Lung (tissue), 11 donors: ENCODE measurements at regions not wholly inside any gene's neighbourhood (a gene's known extent, or its start where the extent isn't known, plus 50 kb on each side); places are given as distances from the start of the nearest gene placed in this dataset.

Experiments used
- ATAC-seq: fragments of 200-7000 bp; cut with Tn5 transposase; one replicate; pipeline ENCODE4 v1.9.1; 2020; ENCODE audit warnings: moderate number of reproducible peaks; ENCODE audit not compliant: insufficient read depth, low FRiP score
- DNase-seq, 3 donors: peaks; one replicate each; pipeline ENCODE4 v3.0.0-alpha.2; 2013 to 2017
- H3K27ac ChIP-seq, 2 donors: one replicate each; pipeline ENCODE4 v1.5.1; 2013; ENCODE audit warnings: mild to moderate bottlenecking in 2 of 2, moderate library complexity in 2 of 2, control low read depth in 1 of 2, inconsistent platforms in 1 of 2, low read depth in 1 of 2, low read length in 1 of 2
- H3K27me3 ChIP-seq, 3 donors: one replicate each; pipeline ENCODE4 v1.5.1; 2013; ENCODE audit warnings: low read length in 2 of 3; ENCODE audit not compliant: control insufficient read depth in 3 of 3, insufficient read depth in 3 of 3
- H3K36me3 ChIP-seq, 4 donors: one replicate each; pipeline ENCODE4 v1.5.1; 2013; ENCODE audit warnings: low read length in 4 of 4, mild to moderate bottlenecking in 1 of 4, moderate library complexity in 1 of 4; ENCODE audit not compliant: control insufficient read depth in 4 of 4, insufficient read depth in 4 of 4
- H3K4me1 ChIP-seq, 5 donors: one replicate each; pipeline ENCODE4 v1.5.1; 2013; ENCODE audit warnings: low read length in 5 of 5, mild to moderate bottlenecking in 2 of 5, moderate library complexity in 1 of 5; ENCODE audit not compliant: control insufficient read depth in 5 of 5, insufficient read depth in 5 of 5
- H3K4me3 ChIP-seq: one replicate; pipeline ENCODE4 v1.5.1; 2013; ENCODE audit warnings: mild to moderate bottlenecking, control low read depth, moderate library complexity
- H3K9ac ChIP-seq, 2 donors: one replicate each; pipeline ENCODE4 v1.5.1; 2013; ENCODE audit warnings: low read length in 2 of 2, control low read depth in 1 of 2; ENCODE audit not compliant: insufficient read depth in 1 of 2
- H3K9me3 ChIP-seq, 4 donors: one replicate each; pipeline ENCODE4 v1.5.1; 2013; ENCODE audit warnings: low read length in 3 of 4, mild to moderate bottlenecking in 1 of 4, moderate library complexity in 1 of 4; ENCODE audit not compliant: control insufficient read depth in 4 of 4, insufficient read depth in 3 of 4
- CTCF ChIP-seq: IDR thresholded peaks from 2 replicates; pipeline ENCODE4 v1.5.1; 2012; ENCODE audit warnings: mild to moderate bottlenecking; ENCODE audit errors: control extremely low read depth, extremely low read depth
- WGBS, 2 donors: extraction: QIAGEN DNeasy Blood & Tissue Kit; methylation state at CpG; one replicate each; pipeline ENCODE4 v1.1.7; 2013; 5-methylcytosine and 5-hydroxymethylcytosine counted together
- donor health status: control.
- donor health status: control.
- donor health status: Bipolar disorder and iron deficiency.
- donor health status: healthy.
- donor health status: DM: yes; HTN: yes; CAD: no.

- H3K9me3 ChIP-seq = no peaks in the 10 kb centered on the region
- H3K9ac ChIP-seq = no peak overlapping the region
- no peaks in the 10 kb centered on the region for H3K27me3 ChIP-seq
- DNase-seq = no peak
- H3K36me3 ChIP-seq = no peaks in the 10 kb centered on the region
- 41 to 53% methylated on average over 1 of the region's 1 CpG for WGBS, 2 donors
- no peak overlapping the region for H3K4me3 ChIP-seq
- H3K4me1 ChIP-seq = peaks cover 0 to 14% (median 0%) of the 10 kb centered on the region in 5 donors
- ATAC-seq = no peak
- TF ChIP-seq CTCF = no peak
- H3K27ac ChIP-seq = no peak overlapping the region
Measured at GRCh38 chr4:111494971-111495370, 650.3 kb upstream of the FAM241A start.

- Histone ChIP-seq H3K4me1 (peaks cover 0 to 14% (median 0%) of the 10 kb centered on the region in 5 donors), H3K4me3 (no peak overlapping the region), H3K9ac (no peak overlapping the region), H3K9me3 (no peaks in the 10 kb centered on the region), H3K27ac (no peak overlapping the region), H3K36me3 (no peaks in the 10 kb centered on the region), H3K27me3 (no peaks in the 10 kb centered on the region)
- WGBS, 2 donors = 59 to 69% methylated on average over 3 of the region's 3 CpGs
- ATAC-seq = no peak
- DNase-seq = peak in 1 of 3 donors; percentile 30
- TF ChIP-seq CTCF = no peak
Measured at GRCh38 chr4:111499291-111499690, 646.0 kb upstream of the FAM241A start.

- peaks cover 0 to 14% (median 0%) of the 10 kb centered on the region in 5 donors for H3K4me1 ChIP-seq
- H3K27ac ChIP-seq = no peak overlapping the region
- 68 to 91% methylated on average over 1 of the region's 1 CpG for WGBS, 2 donors
- H3K9ac ChIP-seq = no peak overlapping the region
- ATAC-seq (no peak), DNase-seq (peak; percentile 45 to 82 (median 81))
- no peaks in the 10 kb centered on the region for H3K27me3 ChIP-seq
- H3K4me3 ChIP-seq = no peak overlapping the region
- no peak for TF ChIP-seq CTCF
- H3K36me3 ChIP-seq = no peaks in the 10 kb centered on the region
- no peaks in the 10 kb centered on the region for H3K9me3 ChIP-seq
Measured at GRCh38 chr4:111499706-111500105, 645.5 kb upstream of the FAM241A start.

DNA sequence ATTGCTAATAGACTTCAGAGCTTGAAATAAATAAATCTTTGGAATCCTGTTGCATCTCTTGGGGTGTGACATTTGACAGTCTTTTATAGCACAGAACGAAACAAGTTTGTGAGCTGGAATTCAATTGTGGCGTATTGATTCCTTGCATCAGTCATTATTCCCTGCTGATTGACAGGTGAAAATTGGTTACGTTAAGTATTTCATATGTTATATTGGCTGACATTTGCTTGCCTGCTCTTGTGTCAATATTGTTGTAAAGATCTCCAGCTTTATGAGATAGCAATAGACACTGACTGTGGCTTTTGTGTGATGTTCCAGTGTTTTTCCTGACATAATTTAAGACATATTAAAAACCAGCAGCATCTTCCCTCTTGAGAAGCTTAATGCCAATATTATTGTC is 644.4 kb upstream of the FAM241A start:
- H3K9ac ChIP-seq = no peak overlapping the region
- H3K27ac ChIP-seq = no peak overlapping the region
- no peak for DNase-seq
- no peak overlapping the region for H3K4me3 ChIP-seq
- peaks cover 0 to 14% (median 0%) of the 10 kb centered on the region in 5 donors for H3K4me1 ChIP-seq
- ATAC-seq = no peak
- no peaks in the 10 kb centered on the region for H3K27me3 ChIP-seq
- H3K9me3 ChIP-seq = no peaks in the 10 kb centered on the region
- WGBS, 2 donors = 90 to 93% methylated on average over 3 of the region's 3 CpGs
- no peak for TF ChIP-seq CTCF
- H3K36me3 ChIP-seq = no peaks in the 10 kb centered on the region
